K562 (cell line): ENCODE measurements at regions not wholly inside any gene's neighbourhood (a gene's known extent, or its start where the extent isn't known, plus 50 kb on each side); places are given as distances from the start of the nearest gene placed in this dataset.

Source experiments
- ATAC-seq: fragments of 200-7000 bp; cut with Tn5 transposase; 3 replicates; pipeline ENCODE4 v1.9.1; 2020; ENCODE audit warnings: moderate library complexity
- BruUV-seq: library from RNA; stranded (reverse); fragments of 400-500 nt; replicated peaks from 2 replicates; lab custom pipeline; 2021; lab: Mats Ljungman, UMichigan
- CTCF ChIA-PET: fragments of 300-600 bp; formaldehyde crosslinking; extraction: SDS; loops from one replicate; lab custom pipeline; 2021; ENCODE audit warnings: low intra/inter-chr PET ratio; lab: Yijun Ruan, JAX
- POLR2A ChIA-PET: fragments of 300-600, 350-650 bp; sonication (Branson Sonifier 250); formaldehyde crosslinking; extraction: SDS; loops from one replicate; lab custom pipeline; 2021; ENCODE audit warnings: antibody characterized with exemption, inconsistent platforms; lab: Yijun Ruan, JAX
- DNase-seq, 4 experiments: peaks; one replicate each; pipeline versions ENCODE4 v3.0.0 to v3.0.0-alpha.2; 2011 to 2018; ENCODE audit warnings: low spot score in 3 of 4, mixed read lengths in 3 of 4; ENCODE audit errors: extremely low read depth in 1 of 4
- FAIRE-seq: peaks from 2 replicates; lab custom pipeline; 2011; peaks lifted over from hg19 to GRCh38; lab: Jason Lieb, UNC
- H2AFZ ChIP-seq: 2 replicates; pipeline ENCODE4 v1.6.0; 2011; ENCODE audit warnings: low read depth, low read length, control low read depth, inconsistent platforms
- H3K27ac ChIP-seq: fragments of 200-600 bp; 3 replicates; pipeline ENCODE4 v1.8.0; 2011; ENCODE audit warnings: low read depth, mild to moderate bottlenecking, control low read depth, inconsistent platforms, low read length, moderate library complexity, mixed read lengths; ENCODE audit errors: extremely low read depth
- H3K27me3 ChIP-seq, 2 experiments: fragments of 300-600 bp in 1 of 2; 2 replicates in 1 of 2; 3 replicates in 1 of 2; pipeline versions ENCODE4 v1.6.0 to v1.8.0; 2011; ENCODE audit warnings: inconsistent platforms in 2 of 2, low read length in 2 of 2, mild to moderate bottlenecking in 1 of 2, mixed read lengths in 1 of 2, moderate library complexity in 1 of 2; ENCODE audit not compliant: control insufficient read depth in 2 of 2, insufficient read depth in 2 of 2
- H3K36me3 ChIP-seq: fragments of 300-600 bp; 3 replicates; pipeline ENCODE4 v1.8.0; 2011; ENCODE audit warnings: mild to moderate bottlenecking, low read length, inconsistent platforms; ENCODE audit not compliant: control insufficient read depth, insufficient read depth
- H3K4me1 ChIP-seq, 2 experiments: fragments of 200-600 bp in 1 of 2; replicated peaks in 1 of 2; 2 replicates in 1 of 2; 3 replicates in 1 of 2; pipeline versions ENCODE4 v1.5.1 to v1.8.0; 2011; ENCODE audit warnings: inconsistent platforms in 2 of 2, low read length in 2 of 2, mild to moderate bottlenecking in 1 of 2, mixed read lengths in 1 of 2, moderate library complexity in 1 of 2; ENCODE audit not compliant: control insufficient read depth in 2 of 2, insufficient read depth in 2 of 2
- H3K4me2 ChIP-seq: 2 replicates; pipeline ENCODE4 v1.6.1; 2011; ENCODE audit warnings: low read length, control low read depth, inconsistent platforms, mixed read lengths; ENCODE audit not compliant: insufficient read depth
- H3K4me3 ChIP-seq: fragments of 200-600 bp; sonication (generic), shearing (Covaris generic); 2 replicates; pipeline ENCODE4 v1.5.1; 2016; ENCODE audit warnings: control low read depth, inconsistent platforms
- H3K79me2 ChIP-seq: fragments of 200-600 bp; 3 replicates; pipeline ENCODE4 v1.8.0; 2011; ENCODE audit warnings: low read length, inconsistent platforms; ENCODE audit not compliant: control insufficient read depth, insufficient read depth
- H3K9ac ChIP-seq, 2 experiments: 2 replicates each; pipeline versions ENCODE4 v1.6.0 to v1.6.1; 2011; ENCODE audit warnings: low read depth in 2 of 2, low read length in 2 of 2, control low read depth in 1 of 2, inconsistent platforms in 1 of 2, mild to moderate bottlenecking in 1 of 2, mixed read lengths in 1 of 2; ENCODE audit not compliant: insufficient read depth in 1 of 2
- H3K9me1 ChIP-seq: one replicate; pipeline ENCODE4 v1.6.0; 2011; ENCODE audit warnings: inconsistent platforms, mild to moderate bottlenecking, low read length, moderate library complexity; ENCODE audit not compliant: control insufficient read depth, insufficient read depth
- H3K9me3 ChIP-seq: replicated peaks from 2 replicates; pipeline ENCODE4 v1.5.1; 2011; ENCODE audit warnings: low read depth, low read length, inconsistent platforms; ENCODE audit not compliant: control insufficient read depth, insufficient read depth
- H4K20me1 ChIP-seq: replicated peaks from 2 replicates; pipeline ENCODE4 v1.6.1; 2011; ENCODE audit warnings: low read length, inconsistent platforms, mixed read lengths; ENCODE audit not compliant: control insufficient read depth, insufficient read depth
- BCL6 ChIP-seq: fragments of 250-450 bp; sonication (Bioruptor Pico); IDR thresholded peaks from 2 replicates; pipeline ENCODE4 v1.4.0; 2020
- C11orf30 ChIP-seq: fragments of 450-650 bp; IDR thresholded peaks from 2 replicates; pipeline ENCODE4 v1.6.1; 2016; ENCODE audit warnings: low read depth, mild to moderate bottlenecking
- CCAR2 ChIP-seq: fragments of 200-400 bp; formaldehyde crosslinking; IDR thresholded peaks from 2 replicates; pipeline ENCODE4 v1.6.1; 2017; ENCODE audit warnings: mild to moderate bottlenecking, low read depth, low read length
- CTBP1 ChIP-seq: fragments of 450-650 bp; IDR thresholded peaks from 2 replicates; pipeline ENCODE4 v1.6.1; 2016; ENCODE audit warnings: borderline replicate concordance
- CTCFL ChIP-seq: IDR thresholded peaks from 2 replicates; pipeline ENCODE4 v1.6.1; 2011; ENCODE audit warnings: borderline replicate concordance, low read depth, mild to moderate bottlenecking, moderate library complexity, low read length; ENCODE audit not compliant: insufficient read depth, poor library complexity, severe bottlenecking
- DIDO1 ChIP-seq: fragments of 450-650 bp; IDR thresholded peaks from 2 replicates; pipeline ENCODE4 v1.6.1; 2016; ENCODE audit warnings: low read depth, missing biosample characterization, missing genetic modification characterization
- HIVEP1 ChIP-seq: fragments of 250-450 bp; sonication (Bioruptor Pico); IDR thresholded peaks from 2 replicates; pipeline ENCODE4 v1.4.0; 2020; ENCODE audit warnings: mild to moderate bottlenecking
- NCOR1 ChIP-seq: fragments of 450-650 bp; IDR thresholded peaks from 2 replicates; pipeline ENCODE4 v1.6.1; 2016; ENCODE audit warnings: mild to moderate bottlenecking, moderate library complexity
- NFE2L1 ChIP-seq: fragments of 450-650 bp; IDR thresholded peaks from 2 replicates; pipeline ENCODE4 v1.6.1; 2016; ENCODE audit warnings: missing genetic modification characterization, low read depth, mild to moderate bottlenecking, missing compliant biosample characterization, moderate library complexity, borderline replicate concordance
- NFYB ChIP-seq: IDR thresholded peaks from 2 replicates; pipeline ENCODE4 v1.6.1; 2011; ENCODE audit warnings: mild to moderate bottlenecking, moderate library complexity; ENCODE audit not compliant: insufficient read length; ENCODE audit errors: extremely low read depth
- SMAD1 ChIP-seq: fragments of 150-350 bp; IDR thresholded peaks from 2 replicates; pipeline ENCODE4 v1.6.1; 2014; ENCODE audit warnings: low read length, low read depth; ENCODE audit not compliant: partially characterized antibody
- SMARCC2 ChIP-seq: fragments of 450-650 bp; IDR thresholded peaks from 2 replicates; pipeline ENCODE4 v1.6.1; 2017; ENCODE audit warnings: antibody characterized with exemption, moderate library complexity, mild to moderate bottlenecking, low read depth
- TRIM28 ChIP-seq: fragments of 450-650 bp; IDR thresholded peaks from 2 replicates; pipeline ENCODE4 v1.6.1; 2017
- ZC3H8 ChIP-seq: fragments of 450-650 bp; IDR thresholded peaks from 2 replicates; pipeline ENCODE4 v1.6.1; 2017
- ZNF324 ChIP-seq: fragments of 250-450 bp; sonication (Bioruptor Pico); IDR thresholded peaks from 2 replicates; pipeline ENCODE4 v1.4.0; 2020; ENCODE audit warnings: mild to moderate bottlenecking
- WGBS: fragments of 100-300 bp; shearing (Covaris generic); methylation state at CpG from one replicate; pipeline ENCODE4 v1.1.6; 2016; ENCODE audit warnings: low coverage, mixed read lengths; ENCODE audit not compliant: insufficient coverage; ENCODE audit errors: missing lambda C conversion rate; 5-methylcytosine and 5-hydroxymethylcytosine counted together
- in situ Hi-C: fragments of 300-500 bp; cut with MboI; formaldehyde crosslinking; loops from 4 replicates; pipeline ENCODE4 v1.15.0; 2018; ENCODE audit warnings: inconsistent platforms, mixed read lengths
- intact Hi-C: fragments of 100-400 bp; cut with micrococcal nuclease; formaldehyde crosslinking; loops from 2 replicates; pipeline ENCODE4 v1.14.2; 2022

DNA sequence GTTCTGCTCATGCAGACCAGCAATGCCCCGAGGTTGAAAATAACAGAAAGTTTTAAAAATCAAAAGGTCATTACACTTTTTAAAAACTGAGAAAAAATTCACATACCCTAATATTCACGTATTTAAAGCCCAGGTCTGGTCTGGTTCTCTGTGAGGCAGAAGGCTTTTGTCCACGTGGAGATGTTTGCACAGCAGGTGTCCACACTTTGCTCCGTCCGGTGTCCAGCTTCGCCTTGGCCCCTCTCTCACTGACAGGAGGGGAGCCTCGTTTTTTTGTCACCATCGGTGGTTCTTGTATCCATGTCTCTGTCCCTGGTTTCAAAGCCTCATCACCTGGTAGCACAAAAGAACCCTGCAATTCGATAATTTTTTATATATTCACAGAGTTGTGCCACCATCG, 434.6 kb upstream of the FRG1 start:
- DNase-seq = no peak

More for the DNA sequence above, 434.6 kb upstream of the FRG1 start:
- FAIRE-seq (no peak), ATAC-seq (no peak)
- no peak for TF ChIP-seq SMARCC2
- no peak for TF ChIP-seq NCOR1
- no peak for TF ChIP-seq TRIM28
- no peak for TF ChIP-seq BCL6 (CRISPR knock-in tag)
- TF ChIP-seq HIVEP1 (CRISPR knock-in tag) = no peak
- no peak for TF ChIP-seq CTBP1
- TF ChIP-seq ZNF324 (CRISPR knock-in tag) = no peak
- no peak for TF ChIP-seq CCAR2
- TF ChIP-seq DIDO1 = no peak
- no peak for TF ChIP-seq SMAD1
- no peak for TF ChIP-seq NFYB
- TF ChIP-seq C11orf30 = no peak
- TF ChIP-seq NFE2L1 (tag) = no peak
- TF ChIP-seq CTCFL = no peak
- TF ChIP-seq ZC3H8 = no peak
- H3K27ac ChIP-seq = no peak overlapping the region
- no peaks in the 10 kb centered on the region for H3K27me3 ChIP-seq
- intact Hi-C loops (no loop called here), in situ Hi-C loops (no loop called here)
- no peaks in the 10 kb centered on the region for H3K9me3 ChIP-seq
- POLR2A ChIA-PET = no interaction called here
- WGBS = 0% methylated on average over 10 of the region's 10 CpGs
- no peaks in the 10 kb centered on the region for H3K36me3 ChIP-seq
- no peak overlapping the region for H3K4me3 ChIP-seq
- H3K9ac ChIP-seq = no peak overlapping the region
- H3K4me1 ChIP-seq = no peaks in the 10 kb centered on the region
- H3K4me2 ChIP-seq = no peak overlapping the region
- CTCF ChIA-PET = no interaction called here
- no peak overlapping the region for H2AFZ ChIP-seq
- H3K79me2 ChIP-seq = no peaks in the 10 kb centered on the region
- no peaks in the 10 kb centered on the region for H3K9me1 ChIP-seq
- no TSS peak for BruUV-seq
- no peaks in the 10 kb centered on the region for H4K20me1 ChIP-seq
